GM23338 (cell line): ENCODE measurements at regions not wholly inside any gene's neighbourhood (a gene's known extent, or its start where the extent isn't known, plus 50 kb on each side); places are given as distances from the start of the nearest gene placed in this dataset.

Experiments used
- EZH2 ChIP-seq: fragments of 200-600 bp; sonication (generic); IDR thresholded peaks from one replicate; pipeline ENCODE4 v1.8.0; 2017; ENCODE audit warnings: antibody characterized with exemption, mild to moderate bottlenecking, low read depth; ENCODE audit not compliant: unreplicated experiment
- EZH2phosphoT487 ChIP-seq: fragments of 200-600 bp; sonication (generic); IDR thresholded peaks from one replicate; pipeline ENCODE4 v1.8.1; 2018; ENCODE audit warnings: antibody characterized with exemption; ENCODE audit not compliant: unreplicated experiment
- POLR2AphosphoS5 ChIP-seq: IDR thresholded peaks from 2 replicates; pipeline ENCODE4 v1.6.1; 2016; ENCODE audit warnings: antibody characterized with exemption, low read depth
- TF ChIP-seq, protein P1 (sequence below), 2 experiments: fragments of 200-600 bp in 1 of 2; sonication (generic) in 1 of 2; conservative IDR thresholded peaks; 2 replicates each; pipeline versions ENCODE4 v1.5.1 to v1.6.1; 2016 to 2017; ENCODE audit warnings: antibody characterized with exemption in 2 of 2, low read depth in 2 of 2, mild to moderate bottlenecking in 2 of 2, moderate library complexity in 1 of 2

DNA sequence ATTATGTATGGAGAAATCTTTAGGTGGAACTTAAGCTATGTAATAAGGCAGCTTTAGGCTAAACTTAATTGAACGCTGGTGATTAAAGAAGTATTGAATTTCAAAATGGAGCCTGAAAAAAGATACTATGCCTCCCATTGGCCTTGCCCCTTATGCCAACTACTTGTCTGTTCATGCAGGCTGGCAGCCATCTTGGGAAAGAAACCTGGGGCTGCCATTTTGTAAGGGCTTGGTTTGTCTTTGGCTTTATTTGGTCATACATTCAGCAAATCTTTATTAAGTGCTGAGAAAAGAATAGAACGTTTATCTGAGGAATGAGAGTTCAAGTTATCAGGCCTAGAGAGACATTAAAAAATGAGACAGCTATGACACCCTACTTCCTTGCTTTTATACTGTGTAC, 231.3 kb downstream of the KCNE4 start:
- no peak for TF ChIP-seq EZH2
- TF ChIP-seq, protein P1, sequence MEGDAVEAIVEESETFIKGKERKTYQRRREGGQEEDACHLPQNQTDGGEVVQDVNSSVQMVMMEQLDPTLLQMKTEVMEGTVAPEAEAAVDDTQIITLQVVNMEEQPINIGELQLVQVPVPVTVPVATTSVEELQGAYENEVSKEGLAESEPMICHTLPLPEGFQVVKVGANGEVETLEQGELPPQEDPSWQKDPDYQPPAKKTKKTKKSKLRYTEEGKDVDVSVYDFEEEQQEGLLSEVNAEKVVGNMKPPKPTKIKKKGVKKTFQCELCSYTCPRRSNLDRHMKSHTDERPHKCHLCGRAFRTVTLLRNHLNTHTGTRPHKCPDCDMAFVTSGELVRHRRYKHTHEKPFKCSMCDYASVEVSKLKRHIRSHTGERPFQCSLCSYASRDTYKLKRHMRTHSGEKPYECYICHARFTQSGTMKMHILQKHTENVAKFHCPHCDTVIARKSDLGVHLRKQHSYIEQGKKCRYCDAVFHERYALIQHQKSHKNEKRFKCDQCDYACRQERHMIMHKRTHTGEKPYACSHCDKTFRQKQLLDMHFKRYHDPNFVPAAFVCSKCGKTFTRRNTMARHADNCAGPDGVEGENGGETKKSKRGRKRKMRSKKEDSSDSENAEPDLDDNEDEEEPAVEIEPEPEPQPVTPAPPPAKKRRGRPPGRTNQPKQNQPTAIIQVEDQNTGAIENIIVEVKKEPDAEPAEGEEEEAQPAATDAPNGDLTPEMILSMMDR (conservative IDR thresholded peaks at IDR 0.05; ENCODE audit: low read depth in 2 of 2), result no peak
- TF ChIP-seq POLR2AphosphoS5, result no peak
- no peak for TF ChIP-seq EZH2phosphoT487
